ENCODE measurements at regions not wholly inside any gene's neighbourhood (a gene's known extent, or its start where the extent isn't known, plus 50 kb on each side); places are given as distances from the start of the nearest gene placed in this dataset.

DNA sequence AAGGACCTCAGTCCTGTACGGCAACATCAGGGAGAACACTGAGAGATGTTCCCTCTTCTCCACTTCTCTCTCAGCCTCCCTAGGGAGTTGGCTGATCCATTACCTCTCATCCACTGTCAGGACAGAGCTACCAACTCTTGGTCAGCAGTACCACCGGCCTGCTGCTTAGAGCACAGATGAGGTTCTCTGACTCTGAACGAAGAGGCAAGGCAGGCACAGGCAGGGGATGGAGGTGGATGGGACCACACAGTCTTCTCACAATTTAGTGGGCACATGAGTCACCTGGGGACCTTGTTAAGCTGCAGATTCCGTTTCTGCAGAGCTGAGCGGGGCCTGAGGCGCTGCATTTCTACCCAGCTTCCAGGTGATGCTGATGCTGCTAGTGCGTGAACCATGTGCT lies 128.6 kb upstream of the CCL2 start:
- H4K20me1 ChIP-seq (ENCODE audit: insufficient read depth, low read length, poor library complexity, severe bottlenecking) = no peaks in the 10 kb centered on the region
- no peaks in the 10 kb centered on the region for H3F3A ChIP-seq (ENCODE audit: low read depth)
- H3K4me3 ChIP-seq (ENCODE audit: low read length, poor library complexity, severe bottlenecking) = no peak overlapping the region
- H3K4me2 ChIP-seq (ENCODE audit: low read depth, low read length, poor library complexity, severe bottlenecking) = no peak overlapping the region
- H3K79me2 ChIP-seq (ENCODE audit: insufficient read depth, low read length) = no peaks in the 10 kb centered on the region
- H3K27me3 ChIP-seq (ENCODE audit: insufficient read depth, low read length, poor library complexity, severe bottlenecking) = no peaks in the 10 kb centered on the region
- no peaks in the 10 kb centered on the region for H3K9me2 ChIP-seq (replicated peaks; ENCODE audit: low read depth, low read length)
- H3K9me3 ChIP-seq (ENCODE audit: insufficient read depth, low read depth, low read length) = no peaks in the 10 kb centered on the region
- H2AFZ ChIP-seq (ENCODE audit: low read length) = no peak overlapping the region
- H3K4me1 ChIP-seq (ENCODE audit: insufficient read depth, low read length, poor library complexity, severe bottlenecking) = no peaks in the 10 kb centered on the region
- no peak for TF ChIP-seq EZH2phosphoT487 (IDR thresholded peaks at IDR 0.05; ENCODE audit: borderline replicate concordance)
- TF ChIP-seq, protein P1, sequence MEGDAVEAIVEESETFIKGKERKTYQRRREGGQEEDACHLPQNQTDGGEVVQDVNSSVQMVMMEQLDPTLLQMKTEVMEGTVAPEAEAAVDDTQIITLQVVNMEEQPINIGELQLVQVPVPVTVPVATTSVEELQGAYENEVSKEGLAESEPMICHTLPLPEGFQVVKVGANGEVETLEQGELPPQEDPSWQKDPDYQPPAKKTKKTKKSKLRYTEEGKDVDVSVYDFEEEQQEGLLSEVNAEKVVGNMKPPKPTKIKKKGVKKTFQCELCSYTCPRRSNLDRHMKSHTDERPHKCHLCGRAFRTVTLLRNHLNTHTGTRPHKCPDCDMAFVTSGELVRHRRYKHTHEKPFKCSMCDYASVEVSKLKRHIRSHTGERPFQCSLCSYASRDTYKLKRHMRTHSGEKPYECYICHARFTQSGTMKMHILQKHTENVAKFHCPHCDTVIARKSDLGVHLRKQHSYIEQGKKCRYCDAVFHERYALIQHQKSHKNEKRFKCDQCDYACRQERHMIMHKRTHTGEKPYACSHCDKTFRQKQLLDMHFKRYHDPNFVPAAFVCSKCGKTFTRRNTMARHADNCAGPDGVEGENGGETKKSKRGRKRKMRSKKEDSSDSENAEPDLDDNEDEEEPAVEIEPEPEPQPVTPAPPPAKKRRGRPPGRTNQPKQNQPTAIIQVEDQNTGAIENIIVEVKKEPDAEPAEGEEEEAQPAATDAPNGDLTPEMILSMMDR (conservative IDR thresholded peaks at IDR 0.05; ENCODE audit: low read length) = no peak
- no peak overlapping the region for H3K9ac ChIP-seq (ENCODE audit: low read depth, low read length, poor library complexity, severe bottlenecking)
- H3K36me3 ChIP-seq (ENCODE audit: insufficient read depth, low read length) = no peaks in the 10 kb centered on the region

DNA sequence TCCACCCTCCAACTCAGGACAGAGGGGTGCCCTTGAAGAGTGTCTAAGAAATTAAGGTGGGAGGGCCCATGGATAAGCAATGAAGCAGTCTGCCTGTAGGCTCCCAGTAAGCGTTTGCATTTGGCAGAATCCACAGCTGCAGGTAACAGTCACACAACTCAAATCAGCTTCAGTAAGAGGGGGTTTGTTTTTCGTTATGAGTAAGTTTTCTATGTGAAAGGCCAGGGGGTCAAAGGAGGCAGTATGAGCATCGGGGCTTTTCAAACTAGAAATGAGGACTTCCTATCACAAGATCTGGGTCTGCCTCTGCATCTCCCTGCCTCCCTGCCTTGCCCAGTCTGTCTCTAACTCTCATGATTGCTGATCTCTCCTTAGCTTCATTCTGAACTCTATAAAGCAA lies 128.1 kb upstream of the CCL2 start:
- H3K27me3 ChIP-seq (ENCODE audit: insufficient read depth, low read length, poor library complexity, severe bottlenecking) = no peaks in the 10 kb centered on the region
- no peak overlapping the region for H3K4me2 ChIP-seq (ENCODE audit: low read depth, low read length, poor library complexity, severe bottlenecking)
- no peaks in the 10 kb centered on the region for H3F3A ChIP-seq (ENCODE audit: low read depth)
- H3K4me1 ChIP-seq (ENCODE audit: insufficient read depth, low read length, poor library complexity, severe bottlenecking) = no peaks in the 10 kb centered on the region
- no peak for TF ChIP-seq EZH2phosphoT487 (IDR thresholded peaks at IDR 0.05; ENCODE audit: borderline replicate concordance)
- TF ChIP-seq, protein P1 (conservative IDR thresholded peaks at IDR 0.05; ENCODE audit: low read length) = no peak
- no peak overlapping the region for H2AFZ ChIP-seq (ENCODE audit: low read length)
- H3K4me3 ChIP-seq (ENCODE audit: low read length, poor library complexity, severe bottlenecking) = no peak overlapping the region
- H3K9me3 ChIP-seq (ENCODE audit: insufficient read depth, low read depth, low read length) = no peaks in the 10 kb centered on the region
- no peaks in the 10 kb centered on the region for H3K79me2 ChIP-seq (ENCODE audit: insufficient read depth, low read length)
- H3K9ac ChIP-seq (ENCODE audit: low read depth, low read length, poor library complexity, severe bottlenecking) = no peak overlapping the region
- no peaks in the 10 kb centered on the region for H3K9me2 ChIP-seq (replicated peaks; ENCODE audit: low read depth, low read length)
- no peaks in the 10 kb centered on the region for H4K20me1 ChIP-seq (ENCODE audit: insufficient read depth, low read length, poor library complexity, severe bottlenecking)
- no peaks in the 10 kb centered on the region for H3K36me3 ChIP-seq (ENCODE audit: insufficient read depth, low read length)

DNA sequence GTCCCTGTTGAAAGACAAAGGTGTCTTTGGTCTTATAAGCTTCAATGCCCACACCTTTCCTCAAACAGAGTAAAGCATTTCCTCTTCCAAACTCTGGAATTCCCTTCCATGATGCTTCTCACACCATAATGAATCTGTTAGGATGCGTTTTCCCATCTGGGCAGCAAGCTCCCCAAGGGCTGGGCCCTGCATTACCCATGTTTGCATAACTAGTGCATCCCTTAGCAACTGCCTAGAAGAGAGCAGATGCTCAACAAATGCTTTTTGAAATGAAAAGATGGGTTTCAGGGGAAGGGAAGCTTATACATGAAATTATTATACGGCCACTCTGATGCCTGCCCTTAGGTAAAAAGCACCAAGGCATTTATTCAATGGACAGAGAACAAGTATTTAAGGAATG lies 124.5 kb upstream of the CCL2 start:
- Histone ChIP-seq H2AFZ (ENCODE audit: low read length) (no peak overlapping the region), H3K79me2 (ENCODE audit: insufficient read depth, low read length) (no peaks in the 10 kb centered on the region), H3K4me1 (ENCODE audit: insufficient read depth, low read length, poor library complexity, severe bottlenecking) (no peaks in the 10 kb centered on the region), H3K4me2 (ENCODE audit: low read depth, low read length, poor library complexity, severe bottlenecking) (no peak overlapping the region), H3K9me3 (ENCODE audit: insufficient read depth, low read depth, low read length) (no peaks in the 10 kb centered on the region), H3K9me2 (replicated peaks; ENCODE audit: low read depth, low read length) (no peaks in the 10 kb centered on the region), H3K9ac (ENCODE audit: low read depth, low read length, poor library complexity, severe bottlenecking) (no peak overlapping the region), H3K36me3 (ENCODE audit: insufficient read depth, low read length) (no peaks in the 10 kb centered on the region), H3K27me3 (ENCODE audit: insufficient read depth, low read length, poor library complexity, severe bottlenecking) (no peaks in the 10 kb centered on the region), H3K4me3 (ENCODE audit: low read length, poor library complexity, severe bottlenecking) (no peak overlapping the region), H3F3A (ENCODE audit: low read depth) (no peaks in the 10 kb centered on the region), H4K20me1 (ENCODE audit: insufficient read depth, low read length, poor library complexity, severe bottlenecking) (no peaks in the 10 kb centered on the region)
- TF ChIP-seq, protein P1 (conservative IDR thresholded peaks at IDR 0.05; ENCODE audit: low read length) = no peak
- TF ChIP-seq EZH2phosphoT487 (IDR thresholded peaks at IDR 0.05; ENCODE audit: borderline replicate concordance) = no peak

Measured in Loucy (cell line).